GM12801 (cell line): ENCODE measurements at regions not wholly inside any gene's neighbourhood (a gene's known extent, or its start where the extent isn't known, plus 50 kb on each side); places are given as distances from the start of the nearest gene placed in this dataset.

ENCODE experiments used
- TF ChIP-seq, protein P1 (sequence below): IDR thresholded peaks from one replicate; pipeline ENCODE4 v1.5.1; 2011; ENCODE audit warnings: control low read depth; ENCODE audit not compliant: insufficient read length; ENCODE audit errors: extremely low read depth

DNA sequence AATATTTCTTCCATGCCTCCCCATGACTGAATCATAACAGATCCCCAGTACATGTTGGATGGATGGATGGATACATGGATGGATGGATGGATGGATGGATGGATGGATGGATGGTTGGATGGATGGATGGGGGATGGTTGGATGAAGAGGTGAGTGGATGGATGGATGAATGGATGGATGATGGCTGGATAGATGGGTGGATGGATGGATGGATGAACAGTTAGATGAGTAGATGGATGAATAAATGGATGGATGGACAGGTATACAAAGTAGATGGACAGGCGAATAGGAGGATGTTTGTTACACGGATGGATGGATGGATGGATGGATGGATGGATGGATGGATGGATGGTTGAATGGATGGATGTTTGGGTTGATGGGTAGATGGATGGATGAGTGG is 120.0 kb upstream of the HAND1 start:
- TF ChIP-seq, protein P1, sequence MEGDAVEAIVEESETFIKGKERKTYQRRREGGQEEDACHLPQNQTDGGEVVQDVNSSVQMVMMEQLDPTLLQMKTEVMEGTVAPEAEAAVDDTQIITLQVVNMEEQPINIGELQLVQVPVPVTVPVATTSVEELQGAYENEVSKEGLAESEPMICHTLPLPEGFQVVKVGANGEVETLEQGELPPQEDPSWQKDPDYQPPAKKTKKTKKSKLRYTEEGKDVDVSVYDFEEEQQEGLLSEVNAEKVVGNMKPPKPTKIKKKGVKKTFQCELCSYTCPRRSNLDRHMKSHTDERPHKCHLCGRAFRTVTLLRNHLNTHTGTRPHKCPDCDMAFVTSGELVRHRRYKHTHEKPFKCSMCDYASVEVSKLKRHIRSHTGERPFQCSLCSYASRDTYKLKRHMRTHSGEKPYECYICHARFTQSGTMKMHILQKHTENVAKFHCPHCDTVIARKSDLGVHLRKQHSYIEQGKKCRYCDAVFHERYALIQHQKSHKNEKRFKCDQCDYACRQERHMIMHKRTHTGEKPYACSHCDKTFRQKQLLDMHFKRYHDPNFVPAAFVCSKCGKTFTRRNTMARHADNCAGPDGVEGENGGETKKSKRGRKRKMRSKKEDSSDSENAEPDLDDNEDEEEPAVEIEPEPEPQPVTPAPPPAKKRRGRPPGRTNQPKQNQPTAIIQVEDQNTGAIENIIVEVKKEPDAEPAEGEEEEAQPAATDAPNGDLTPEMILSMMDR = no peak

DNA sequence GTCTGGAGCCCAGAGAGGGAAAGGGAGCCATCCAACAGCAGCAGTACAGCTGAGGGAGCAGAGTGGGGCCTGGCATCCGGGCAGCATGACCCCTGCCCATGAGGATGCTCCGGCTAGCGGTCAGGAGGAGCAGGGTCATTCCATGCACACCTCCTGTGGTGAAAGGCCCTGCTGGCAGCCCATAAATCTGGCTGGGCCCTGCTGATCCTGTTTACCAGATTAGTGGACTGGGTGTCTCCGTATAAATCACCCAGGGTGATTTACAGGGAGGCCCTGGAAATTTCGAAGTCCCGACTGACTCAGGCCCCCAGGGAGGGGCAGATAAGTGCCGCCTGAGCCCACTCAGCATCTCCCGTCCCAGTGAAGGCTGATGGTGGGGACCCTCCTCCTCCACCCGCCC is 117.6 kb upstream of the HAND1 start:
- TF ChIP-seq, protein P1 = no peak

- TF ChIP-seq, protein P1 = no peak
Observed at GRCh38 chr5:154593796-154594195, 115.8 kb upstream of the HAND1 start.

- TF ChIP-seq, protein P1 = no peak
Observed at GRCh38 chr5:154593071-154593470, 115.0 kb upstream of the HAND1 start.

- TF ChIP-seq, protein P1 = no peak
Observed at GRCh38 chr5:154590093-154590724, 112.2 kb upstream of the HAND1 start.

DNA sequence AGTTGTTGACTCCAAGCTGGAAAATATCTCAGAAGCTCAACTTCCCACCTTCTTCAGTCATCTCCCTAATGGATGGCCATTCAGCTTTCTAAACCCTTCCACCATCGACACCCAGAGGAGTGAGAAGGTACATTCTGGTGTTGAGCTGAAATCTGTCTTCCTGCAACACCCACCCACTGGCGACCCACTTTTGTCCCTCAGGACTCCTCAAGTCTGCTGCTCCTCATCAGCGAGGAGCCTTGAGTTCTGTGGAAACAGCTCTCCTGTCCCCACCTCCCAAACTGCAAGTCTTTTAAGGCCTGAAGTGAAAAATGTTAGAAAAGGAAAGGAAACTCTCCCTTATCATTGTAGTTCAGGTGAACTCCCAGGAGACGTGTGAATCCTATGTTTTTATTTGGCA is 111.5 kb upstream of the HAND1 start:
- TF ChIP-seq, protein P1 = no peak

DNA sequence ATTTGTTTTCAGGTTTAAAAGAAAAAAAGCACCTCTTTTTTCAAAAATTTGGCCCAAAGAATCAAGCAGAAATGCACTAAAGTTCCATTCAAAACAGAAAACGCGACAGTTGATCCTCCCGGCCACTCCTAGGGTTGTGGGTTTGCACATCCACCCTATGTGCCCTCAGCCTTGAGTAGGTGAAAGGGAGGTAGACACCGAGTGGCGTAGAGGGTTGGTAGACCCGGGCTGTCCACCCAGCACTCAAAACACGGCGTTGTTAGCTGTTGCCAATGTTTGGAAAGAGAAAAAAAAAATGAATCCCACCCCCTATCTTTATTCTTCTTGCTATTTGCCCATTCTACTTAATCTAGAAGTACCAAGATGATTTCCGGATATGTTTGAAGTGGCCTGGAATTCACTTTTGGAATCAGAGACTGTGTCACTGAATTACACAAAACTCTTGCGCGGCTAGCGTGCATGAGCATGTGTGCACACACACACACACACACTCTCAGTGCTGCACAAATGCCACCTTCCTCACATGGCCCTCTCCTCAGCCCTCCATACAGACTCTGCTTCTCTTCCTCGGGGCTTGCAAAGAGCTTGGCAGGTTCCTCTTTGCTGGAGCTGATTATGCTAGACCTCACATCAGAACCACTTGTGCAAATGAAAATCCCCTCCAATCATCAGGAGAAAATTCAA is 110.2 kb upstream of the HAND1 start:
- TF ChIP-seq, protein P1 = no peak
